ENCODE measurements at regions not wholly inside any gene's neighbourhood (a gene's known extent, or its start where the extent isn't known, plus 50 kb on each side); places are given as distances from the start of the nearest gene placed in this dataset.

GRCh38 chr12:60265741-60266140 lies 669.9 kb downstream of the SLC16A7 start:
- H3K23ac ChIP-seq (ENCODE audit: insufficient read length) = no peak overlapping the region
- DNase-seq (ENCODE audit: low read depth in 1 of 2, low spot score in 2 of 2) (no peak), FAIRE-seq (no peak)
- peaks cover 0 to 11% of the 10 kb centered on the region in 2 experiments; a peak in 1 of 4 replicates for H3K9me3 ChIP-seq (ENCODE audit: insufficient read depth in 2 of 2, low read depth in 1 of 2, low read length in 1 of 2)
- H3K23me2 ChIP-seq (ENCODE audit: low read depth, low read length) = no peaks in the 10 kb centered on the region; the same call in 1 of the 2 replicates
- no peak overlapping the region for H4K5ac ChIP-seq (ENCODE audit: insufficient read length, low read depth, low read length)
- H3K9ac ChIP-seq (replicated peaks in 1 of 4; ENCODE audit: extremely low read depth in 1 of 4, low read depth in 3 of 4, low read length in 3 of 4) = no peak overlapping the region
- WGBS, 2 experiments (ENCODE audit: extremely low coverage in 1 of 2, insufficient coverage in 1 of 2, insufficient read length in 1 of 2, insufficient replicate concordance in 2 of 2, low coverage in 1 of 2, low lambda C conversion rate in 2 of 2, missing lambda C conversion rate in 1 of 2) = 100% methylated on average over 1 of the region's 1 CpG; no CpG with 5 or more reads in 1 of the 2 experiments
- POLR2A ChIA-PET (ENCODE audit: partially characterized antibody) = no interaction called here
- CTCF ChIA-PET (ENCODE audit: partially characterized antibody) = no interaction called here
- TF ChIP-seq TCF12 (IDR thresholded peaks at IDR 0.05; ENCODE audit: low read depth, low read length) (no peak), SRF (IDR thresholded peaks at IDR 0.05; ENCODE audit: low read depth, low read length) (no peak), EZH2 (IDR thresholded peaks at IDR 0.05; ENCODE audit: low read depth, low read length, severe bottlenecking) (no peak), EP300 (IDR thresholded peaks at IDR 0.05; ENCODE audit: borderline replicate concordance in 1 of 2, low read depth in 2 of 2, low read length in 2 of 2) (no peak), CEBPB (IDR thresholded peaks at IDR 0.05; ENCODE audit: low read depth, low read length) (no peak), CREB1 (IDR thresholded peaks at IDR 0.05) (no peak), TBP (IDR thresholded peaks at IDR 0.05; ENCODE audit: low read depth, low read length) (no peak), JUND (IDR thresholded peaks at IDR 0.05; ENCODE audit: low read length) (no peak), NANOG (IDR thresholded peaks at IDR 0.05; ENCODE audit: insufficient read depth, low read depth, low read length, poor library complexity, severe bottlenecking) (no peak), CHD1 (IDR thresholded peaks at IDR 0.05; ENCODE audit: low read depth, low read length) (no peak), ZNF274 (IDR thresholded peaks at IDR 0.05; ENCODE audit: borderline replicate concordance, extremely low read depth, low read length) (no peak), SIRT6 (IDR thresholded peaks at IDR 0.05; ENCODE audit: low read length) (no peak)
- H3K27ac ChIP-seq (ENCODE audit: low read depth, low read length) = no peak overlapping the region
- no peaks in the 10 kb centered on the region; a peak in 1 of 7 replicates for H3K4me1 ChIP-seq (replicated peaks in 1 of 4; ENCODE audit: control insufficient read depth in 3 of 4, insufficient read depth in 4 of 4, low read length in 3 of 4)
- no peaks in the 10 kb centered on the region for H3K27me3 ChIP-seq (replicated peaks in 1 of 4; ENCODE audit: control insufficient read depth in 3 of 4, extremely low read depth in 1 of 4, insufficient read depth in 3 of 4, low read length in 3 of 4)
- no peak overlapping the region for H3K4me2 ChIP-seq (ENCODE audit: insufficient read depth in 1 of 2, low read depth in 2 of 2, low read length in 2 of 2)
- no peak overlapping the region for H3K56ac ChIP-seq (replicated peaks; ENCODE audit: insufficient read length, low read depth, low read length)
- no peaks in the 10 kb centered on the region for H4K20me1 ChIP-seq (replicated peaks in 1 of 2; ENCODE audit: control insufficient read depth in 1 of 2, insufficient read depth in 2 of 2, low read length in 2 of 2)
- no peak overlapping the region for H4K8ac ChIP-seq (ENCODE audit: extremely low read depth, insufficient read depth, low read length)
- H2BK15ac ChIP-seq (ENCODE audit: low read length) = no peak overlapping the region
- H3K4ac ChIP-seq (replicated peaks; ENCODE audit: insufficient read length, low read depth, low read length) = no peak overlapping the region
- peaks cover 0 to 6% (median 0%) of the 10 kb centered on the region in 4 experiments; a peak in 1 of 8 replicates for H3K36me3 ChIP-seq (ENCODE audit: control insufficient read depth in 2 of 4, insufficient read depth in 4 of 4, low read length in 3 of 4)
- no peaks in the 10 kb centered on the region for H3K79me1 ChIP-seq (ENCODE audit: low read depth, low read length)
- H2AK5ac ChIP-seq (ENCODE audit: low read depth, low read length) = no peak overlapping the region
- no peak overlapping the region for H2BK5ac ChIP-seq (ENCODE audit: low read depth, low read length)
- no peak overlapping the region for H4K91ac ChIP-seq (replicated peaks; ENCODE audit: insufficient read length, low read length)
- H2BK12ac ChIP-seq (ENCODE audit: low read depth, low read length) = no peak overlapping the region
- no peak overlapping the region for H3K18ac ChIP-seq (ENCODE audit: extremely low read depth, low read length)
- H2AFZ ChIP-seq (ENCODE audit: low read length) = no peak overlapping the region
- no peak overlapping the region for H2BK20ac ChIP-seq (ENCODE audit: low read length)
- H3K14ac ChIP-seq (ENCODE audit: insufficient read length) = no peak overlapping the region
- H3K79me2 ChIP-seq (ENCODE audit: control insufficient read depth in 1 of 2, insufficient read depth in 2 of 2, low read length in 2 of 2) = no peaks in the 10 kb centered on the region
- no peak overlapping the region for H2BK120ac ChIP-seq (replicated peaks; ENCODE audit: low read depth, low read length)
- no peak overlapping the region for H3K4me3 ChIP-seq (ENCODE audit: extremely low read depth in 1 of 4, insufficient read depth in 2 of 4, low read depth in 3 of 4, low read length in 4 of 4)
